ENCODE measurements at regions not wholly inside any gene's neighbourhood (a gene's known extent, or its start where the extent isn't known, plus 50 kb on each side); places are given as distances from the start of the nearest gene placed in this dataset.

GRCh38 chr6:14934013-14934412 is 311.9 kb upstream of the JARID2 start:
- no peak for DNase-seq

GRCh38 chr6:14934844-14935243 is 311.0 kb upstream of the JARID2 start:
- DNase-seq, result no peak

- no peak for DNase-seq
These were observed 309.0 kb upstream of the JARID2 start for GRCh38 chr6:14936861-14937260.

- DNase-seq, result no peak
These were observed 302.8 kb upstream of the JARID2 start for GRCh38 chr6:14943116-14943515.

- DNase-seq, result no peak
These were observed 301.3 kb upstream of the JARID2 start for GRCh38 chr6:14944593-14944992.

GRCh38 chr6:14945461-14946185 is 300.2 kb upstream of the JARID2 start:
- no peak for DNase-seq

- no peak for DNase-seq
These were observed 299.1 kb upstream of the JARID2 start for GRCh38 chr6:14946753-14947152.

GRCh38 chr6:14948586-14949245 is 297.2 kb upstream of the JARID2 start:
- no peak for DNase-seq

GRCh38 chr6:14950103-14950969 is 295.5 kb upstream of the JARID2 start:
- DNase-seq, result no peak

- no peak for DNase-seq
These were observed 294.9 kb upstream of the JARID2 start for GRCh38 chr6:14950970-14951276.

GRCh38 chr6:14951704-14952103 is 294.2 kb upstream of the JARID2 start:
- no peak for DNase-seq

GRCh38 chr6:14953836-14954235 is 292.0 kb upstream of the JARID2 start:
- peak; percentile 99 for DNase-seq

GRCh38 chr6:14957355-14958059 is 288.4 kb upstream of the JARID2 start:
- DNase-seq, result no peak

- DNase-seq, result no peak
These were observed 286.5 kb upstream of the JARID2 start for GRCh38 chr6:14959324-14959885.

- no peak for DNase-seq
These were observed 281.2 kb upstream of the JARID2 start for GRCh38 chr6:14964556-14965270.

GRCh38 chr6:14965424-14966075 is 280.3 kb upstream of the JARID2 start:
- DNase-seq, result peak; percentile 70

- DNase-seq, result peak; percentile 70
These were observed 279.6 kb upstream of the JARID2 start for GRCh38 chr6:14966096-14966905.

- no peak for DNase-seq
These were observed 278.8 kb upstream of the JARID2 start for GRCh38 chr6:14966906-14967711.

GRCh38 chr6:14968056-14968637 is 277.7 kb upstream of the JARID2 start:
- no peak for DNase-seq

Data from NCI-H2171 (cell line).